NCI-H82 treated with DMSO at 0.1 percent for 48 hours (cell line): ENCODE measurements at regions not wholly inside any gene's neighbourhood (a gene's known extent, or its start where the extent isn't known, plus 50 kb on each side); places are given as distances from the start of the nearest gene placed in this dataset.
A peak's percentile ranks its signal among the peaks of the same experiment; 100 is the strongest.

ENCODE experiments used
- DNase-seq: peaks from one replicate; lab custom pipeline; 2025; ENCODE audit not compliant: unreplicated experiment; lab: John Stamatoyannopoulos, UW

DNA sequence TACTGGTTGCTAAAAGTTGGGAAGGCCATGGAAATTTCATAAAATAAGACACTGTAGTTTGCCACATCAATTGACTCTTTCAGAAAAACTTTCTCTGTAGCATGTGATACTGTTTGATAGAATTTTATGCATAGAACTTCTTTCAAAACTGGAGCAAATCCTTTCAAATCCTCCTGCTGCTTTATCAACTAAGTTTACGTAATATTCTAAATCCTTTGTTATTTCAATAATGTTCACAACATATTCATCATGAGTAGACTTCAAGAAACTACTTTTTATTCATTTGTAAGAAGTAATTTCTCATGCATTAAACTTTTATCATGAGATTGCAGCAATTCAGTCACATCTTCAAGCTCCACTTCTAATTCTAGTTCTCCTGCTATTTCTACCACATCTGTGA, 199.3 kb downstream of the PCDH18 start:
- no peak for DNase-seq

GRCh38 chr4:137312257-137312656, 220.0 kb downstream of the PCDH18 start:
- no peak for DNase-seq

DNA sequence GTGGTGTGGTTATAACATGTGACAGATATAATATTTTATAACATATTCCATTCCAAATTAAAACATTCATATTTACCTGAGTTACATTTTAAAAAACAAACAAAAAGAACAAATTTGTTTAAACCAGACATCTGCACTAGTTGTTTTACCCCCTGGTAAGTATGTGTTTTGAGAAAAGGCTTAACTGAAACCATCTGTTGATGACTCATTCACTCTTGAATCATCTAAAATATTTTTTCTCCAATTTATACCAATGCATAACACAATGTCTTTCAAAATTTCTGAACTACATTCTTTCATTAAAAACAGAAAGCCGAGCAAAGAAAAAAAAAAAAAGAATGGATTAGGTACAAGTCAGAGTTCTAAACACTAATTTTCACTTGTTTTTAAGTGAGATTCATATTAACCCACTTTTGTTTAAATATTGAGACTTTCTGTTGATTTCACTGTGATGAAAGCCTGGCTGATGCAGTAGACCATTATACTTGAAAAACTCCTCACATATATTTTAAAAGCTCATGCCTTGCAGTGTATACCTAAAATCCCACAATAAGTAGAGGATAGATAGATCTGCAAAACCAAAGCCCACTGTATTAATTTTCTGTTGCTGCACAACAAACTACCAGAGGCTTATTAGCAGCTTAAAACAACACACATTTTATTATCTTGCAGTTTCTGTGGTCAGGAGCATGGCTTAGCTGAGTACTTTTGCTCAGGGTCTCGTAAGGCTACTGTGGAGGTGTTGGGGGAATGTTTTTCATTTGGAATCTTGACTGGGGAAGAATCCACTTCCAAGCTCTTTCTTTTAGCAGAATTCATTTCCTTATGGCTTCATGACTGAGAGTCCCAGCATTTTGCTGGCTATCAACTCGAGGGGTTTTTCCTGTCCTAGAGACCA, 221.5 kb downstream of the PCDH18 start:
- no peak for DNase-seq

- no peak for DNase-seq
Observed at GRCh38 chr4:137310166-137310565, 222.1 kb downstream of the PCDH18 start.

DNA sequence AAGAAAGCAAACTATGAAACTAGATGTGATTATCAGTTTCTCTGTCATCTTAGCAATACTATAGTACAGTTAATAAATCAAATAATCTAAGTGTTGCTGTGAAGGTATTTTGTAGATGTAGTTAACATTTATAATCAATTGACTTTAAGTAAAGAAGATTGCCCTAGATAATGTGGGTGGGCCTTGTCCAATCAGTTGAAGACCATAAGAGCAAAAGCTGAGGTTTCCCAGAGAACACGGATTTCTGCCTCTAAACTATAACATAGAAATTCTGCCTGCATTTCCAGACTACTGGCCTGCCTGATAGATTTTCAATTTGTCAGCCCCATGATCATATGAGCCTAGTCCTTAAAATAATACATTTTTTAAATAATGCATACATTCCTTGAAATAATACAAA, 222.9 kb downstream of the PCDH18 start:
- DNase-seq: no peak

DNA sequence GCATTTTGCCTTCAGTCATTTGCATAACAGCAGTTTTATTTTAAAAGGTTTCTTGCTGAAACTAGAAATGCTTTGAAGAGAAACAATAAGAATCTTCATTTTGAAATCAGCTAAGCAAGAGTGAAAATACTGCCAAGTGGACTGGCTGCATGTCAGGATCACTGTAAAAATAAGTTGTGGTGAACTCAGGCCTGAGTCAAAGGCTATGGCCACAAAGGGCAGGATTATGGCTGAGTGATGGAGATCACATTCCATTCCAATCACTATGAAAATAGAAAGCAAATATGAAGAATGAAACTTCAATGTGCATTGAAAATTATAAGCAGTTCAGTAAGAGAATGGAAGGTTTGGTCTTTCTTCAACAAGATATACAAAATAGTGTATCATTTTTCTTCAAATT, 224.5 kb downstream of the PCDH18 start:
- DNase-seq: no peak

GRCh38 chr4:137300776-137301175, 231.5 kb downstream of the PCDH18 start:
- DNase-seq: no peak

DNA sequence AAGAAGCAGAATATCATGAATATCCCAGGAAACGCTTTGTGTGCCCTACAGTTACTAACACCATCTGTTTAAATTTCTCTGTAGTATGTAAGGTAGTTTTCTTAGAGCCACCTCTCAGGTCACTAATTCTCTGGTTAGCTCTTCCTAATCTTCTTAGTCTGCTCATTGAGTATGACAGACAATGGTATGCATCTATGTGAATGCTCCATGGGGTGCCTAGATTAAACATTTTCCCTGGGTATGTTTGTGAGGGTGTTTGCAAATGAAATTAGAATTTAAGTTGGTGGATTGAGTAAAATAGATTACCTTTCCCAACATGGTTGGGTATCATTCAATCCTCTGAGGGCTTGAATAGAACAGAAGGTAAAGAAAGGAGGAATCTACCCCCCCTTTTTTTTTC, 233.0 kb downstream of the PCDH18 start:
- peak; percentile 71 for DNase-seq

DNA sequence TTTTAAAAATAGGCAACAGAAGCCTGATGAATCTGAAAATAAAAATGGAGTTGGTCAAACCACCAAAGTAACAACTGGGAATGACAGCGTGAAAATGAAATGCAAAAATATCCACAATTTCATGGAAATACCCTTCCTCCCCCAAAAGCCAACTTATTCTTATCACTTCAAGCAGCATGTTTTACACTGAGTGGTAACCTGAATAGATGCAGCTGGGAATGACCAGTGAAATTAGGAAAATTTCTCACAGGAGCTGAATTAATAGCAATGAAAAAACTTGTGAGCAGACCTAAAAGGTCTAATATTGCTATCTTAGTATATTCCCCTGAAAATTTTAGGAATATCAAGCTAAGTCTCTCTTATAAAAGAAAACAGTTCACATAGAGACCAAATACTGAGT, 239.0 kb downstream of the PCDH18 start:
- DNase-seq: no peak

DNA sequence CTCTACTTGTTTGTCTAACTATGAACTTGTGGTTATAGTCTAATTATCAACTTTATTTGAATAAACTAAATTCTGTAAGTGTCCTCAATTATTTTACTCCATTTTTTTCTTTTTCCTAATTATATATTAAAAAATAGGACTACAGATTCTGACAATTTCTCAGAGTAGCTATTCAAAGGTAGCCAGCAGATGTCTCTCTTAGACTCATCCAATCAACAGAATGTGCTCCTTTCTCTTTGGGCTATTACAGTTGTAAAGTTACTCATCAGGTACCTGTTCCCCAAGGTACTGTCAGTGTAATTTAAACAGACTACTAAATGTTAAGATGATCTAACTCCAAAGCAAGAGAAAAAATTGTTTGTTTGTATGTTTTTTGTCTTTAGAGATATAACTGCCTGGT, 248.6 kb downstream of the PCDH18 start:
- no peak for DNase-seq

DNA sequence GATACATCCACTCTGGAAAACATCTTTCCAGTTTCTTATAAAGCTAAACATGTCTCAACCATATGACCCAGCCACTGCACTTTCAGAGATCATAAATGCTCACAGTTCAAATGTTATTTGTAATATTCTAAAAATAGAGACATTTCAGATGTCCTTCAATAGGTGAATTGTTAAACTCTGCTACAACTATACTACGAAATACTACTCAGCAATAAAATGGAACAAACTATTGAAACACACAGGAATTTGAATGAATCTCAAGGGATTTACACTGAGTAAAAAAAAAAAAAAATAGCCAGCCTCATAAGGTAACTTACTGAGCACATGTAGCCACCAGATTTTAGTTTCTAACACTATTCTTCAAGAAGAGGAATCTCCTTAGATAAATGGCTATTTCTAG, 253.9 kb downstream of the PCDH18 start:
- no peak for DNase-seq

DNA sequence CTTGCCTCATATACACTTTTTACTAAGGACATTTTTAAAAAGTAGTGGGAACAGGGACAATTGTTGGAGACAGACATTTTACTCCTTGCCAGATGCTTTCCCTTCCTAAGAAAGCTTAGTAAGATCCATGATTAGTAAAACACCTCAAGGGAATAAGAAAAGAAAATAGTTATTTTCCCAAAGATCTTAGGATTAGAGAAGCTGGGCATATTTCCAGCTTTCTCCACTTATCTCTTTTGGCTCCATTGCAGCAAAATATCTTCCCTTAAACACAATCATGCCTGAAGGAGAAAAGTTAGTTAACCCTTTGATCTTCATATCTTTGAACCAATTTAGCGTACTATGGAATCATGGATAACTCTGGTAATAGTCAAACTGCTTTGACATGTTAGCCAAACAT, 257.9 kb downstream of the PCDH18 start:
- DNase-seq: no peak

- no peak for DNase-seq
Observed at GRCh38 chr4:137267024-137267423, 265.3 kb downstream of the PCDH18 start.

DNA sequence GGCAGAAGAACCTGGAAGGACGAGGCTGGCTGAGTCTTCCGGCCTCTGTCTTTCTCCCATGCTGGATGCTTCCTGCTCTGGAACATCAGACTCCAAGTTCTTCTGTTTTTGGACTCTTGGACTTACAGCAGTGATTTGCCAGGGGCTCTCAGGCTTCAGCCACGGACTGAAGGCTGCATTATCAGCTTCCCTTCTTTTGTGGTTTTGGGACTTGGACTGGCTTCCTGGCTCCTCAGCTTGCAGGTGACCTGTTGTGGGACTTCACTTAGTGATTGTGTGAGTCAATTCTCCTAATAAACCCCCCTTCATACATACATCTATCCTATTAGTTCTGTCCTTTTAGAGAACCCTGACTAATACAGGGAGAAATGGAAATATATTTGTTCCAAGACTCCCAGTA, 265.8 kb downstream of the PCDH18 start:
- DNase-seq: no peak

- no peak for DNase-seq
Observed at GRCh38 chr4:137263206-137263605, 269.1 kb downstream of the PCDH18 start.

DNA sequence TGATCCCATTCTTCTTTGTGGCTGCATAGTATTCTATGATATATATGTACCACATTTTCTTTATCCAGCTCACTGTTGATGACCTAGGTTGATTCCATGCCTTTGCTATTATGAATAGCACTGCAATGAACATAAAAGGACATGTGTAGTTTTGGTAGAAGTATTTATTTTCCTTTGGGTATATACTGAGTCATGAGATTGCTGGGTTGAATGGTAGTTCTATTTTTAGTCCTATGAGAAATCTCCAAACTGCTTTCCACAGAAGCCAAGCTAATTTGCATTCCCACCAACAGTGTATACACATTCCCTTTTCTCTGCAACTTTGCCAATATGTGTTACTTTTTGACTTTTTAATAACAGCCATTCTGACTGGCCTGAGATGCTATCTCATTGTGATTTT, 278.3 kb downstream of the PCDH18 start:
- no peak for DNase-seq

DNA sequence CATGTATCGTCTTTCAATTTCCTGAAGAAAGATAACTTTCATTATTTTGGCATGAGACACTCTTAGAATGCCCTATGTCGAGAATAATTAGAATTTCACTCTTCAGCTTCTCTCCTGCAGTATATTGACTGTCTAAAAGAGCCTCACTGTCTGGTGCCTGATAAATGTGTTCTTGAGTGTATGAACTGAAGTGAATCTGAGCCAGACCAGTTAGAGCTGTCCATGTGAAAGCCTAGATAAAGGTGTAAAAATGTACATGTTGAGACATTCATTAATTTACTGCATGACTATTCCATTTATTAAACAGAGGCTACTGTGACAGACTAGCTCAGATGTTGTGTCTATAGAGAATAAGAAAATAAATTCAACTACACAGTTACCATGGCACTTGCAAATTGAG, 283.2 kb downstream of the PCDH18 start:
- DNase-seq: no peak

GRCh38 chr4:137238456-137239162, 293.7 kb downstream of the PCDH18 start:
- DNase-seq: no peak

DNA sequence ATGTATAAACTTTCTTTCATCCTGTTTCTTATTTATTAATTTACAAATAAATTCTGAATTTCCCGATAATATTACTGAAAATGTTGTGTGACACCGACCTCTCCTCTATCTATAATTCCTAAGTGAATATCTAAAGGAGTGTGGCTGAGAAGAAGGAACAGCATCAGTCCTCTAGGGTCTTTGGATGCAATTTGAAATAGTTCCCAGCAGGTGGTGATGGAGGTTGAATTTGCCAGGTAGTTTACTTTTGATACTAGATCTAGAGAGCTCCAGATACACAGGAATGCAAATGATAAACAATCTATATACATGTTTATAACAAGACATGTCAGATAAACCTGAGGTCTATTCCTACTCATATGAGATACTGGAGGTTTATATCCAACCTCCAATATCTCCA, 305.4 kb downstream of the PCDH18 start:
- peak; percentile 15 for DNase-seq

- DNase-seq: no peak
Observed at GRCh38 chr4:137226221-137226620, 306.1 kb downstream of the PCDH18 start.

GRCh38 chr4:137213372-137214173, 318.7 kb downstream of the PCDH18 start:
- DNase-seq: no peak

DNA sequence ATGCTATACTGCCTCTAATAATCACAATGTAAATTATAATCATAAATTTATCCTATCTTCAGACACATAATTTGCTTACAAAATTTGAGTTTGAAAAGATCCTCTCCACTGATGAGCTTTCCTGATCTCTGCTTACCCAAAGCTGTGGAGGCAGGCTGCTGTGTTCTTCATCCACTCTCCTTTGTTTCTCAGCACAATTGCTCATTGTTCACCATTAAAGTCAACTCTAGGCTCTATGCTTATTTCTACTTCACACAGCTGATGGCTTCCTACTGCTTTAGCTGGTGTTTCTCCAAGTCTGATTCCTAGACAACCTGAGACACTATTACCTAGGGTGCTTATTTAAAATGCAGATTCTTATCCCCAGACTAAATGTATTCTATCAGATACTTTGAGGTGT, 319.7 kb downstream of the PCDH18 start:
- DNase-seq: no peak
